Pons (tissue), 1 donor: ENCODE measurements at regions not wholly inside any gene's neighbourhood (a gene's known extent, or its start where the extent isn't known, plus 50 kb on each side); places are given as distances from the start of the nearest gene placed in this dataset.
"Not testable (repeated sequence)": the region's sequence is repeated elsewhere in the genome, so short reads cannot be mapped to it uniquely, and the experiment has no call there.

Experiments used
- DNase-seq: peaks from one replicate; pipeline ENCODE4 v3.0.0-alpha.2; 2016; ENCODE audit warnings: low spot score

- no peak for DNase-seq
Observed at GRCh38 chrY:20891440-20892160, 135.7 kb downstream of the RPS4Y2 start.

DNA sequence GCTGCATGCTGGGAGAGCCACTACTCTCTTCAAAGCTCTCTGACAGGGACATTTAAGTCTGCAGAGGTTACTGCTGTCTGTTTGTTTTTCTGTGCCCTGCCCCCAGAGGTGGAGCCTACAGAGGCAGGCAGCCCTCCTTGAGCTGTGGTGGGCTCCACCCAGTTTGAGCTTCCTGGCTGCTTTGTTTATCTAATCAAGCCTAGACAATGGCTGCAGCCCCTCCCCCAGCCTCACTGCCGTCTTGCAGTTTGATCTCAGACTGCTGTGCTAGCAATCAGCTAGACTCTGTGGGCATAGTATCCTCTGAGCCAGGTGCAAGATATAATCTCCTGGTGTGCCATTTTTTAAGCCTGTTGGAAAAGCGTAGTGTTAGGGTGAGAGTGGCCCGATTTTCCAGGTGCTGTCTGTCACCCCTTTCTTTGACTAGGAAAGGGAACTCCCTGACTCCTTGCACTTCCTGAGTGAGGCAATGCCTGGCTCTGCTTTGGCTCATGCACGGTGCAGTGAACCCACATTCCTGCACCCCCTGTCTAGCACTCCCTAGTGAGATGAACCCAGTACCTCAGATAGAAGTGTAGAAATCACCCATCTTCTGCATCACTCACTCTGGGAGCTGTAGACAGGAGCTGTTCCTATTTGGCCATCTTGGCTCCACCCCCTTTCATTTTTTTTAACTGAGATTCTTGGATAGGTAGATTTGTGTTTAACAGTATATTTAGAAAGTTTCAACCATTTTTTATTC, 169.6 kb downstream of the RPS4Y2 start:
- not testable (repeated sequence) for DNase-seq

DNA sequence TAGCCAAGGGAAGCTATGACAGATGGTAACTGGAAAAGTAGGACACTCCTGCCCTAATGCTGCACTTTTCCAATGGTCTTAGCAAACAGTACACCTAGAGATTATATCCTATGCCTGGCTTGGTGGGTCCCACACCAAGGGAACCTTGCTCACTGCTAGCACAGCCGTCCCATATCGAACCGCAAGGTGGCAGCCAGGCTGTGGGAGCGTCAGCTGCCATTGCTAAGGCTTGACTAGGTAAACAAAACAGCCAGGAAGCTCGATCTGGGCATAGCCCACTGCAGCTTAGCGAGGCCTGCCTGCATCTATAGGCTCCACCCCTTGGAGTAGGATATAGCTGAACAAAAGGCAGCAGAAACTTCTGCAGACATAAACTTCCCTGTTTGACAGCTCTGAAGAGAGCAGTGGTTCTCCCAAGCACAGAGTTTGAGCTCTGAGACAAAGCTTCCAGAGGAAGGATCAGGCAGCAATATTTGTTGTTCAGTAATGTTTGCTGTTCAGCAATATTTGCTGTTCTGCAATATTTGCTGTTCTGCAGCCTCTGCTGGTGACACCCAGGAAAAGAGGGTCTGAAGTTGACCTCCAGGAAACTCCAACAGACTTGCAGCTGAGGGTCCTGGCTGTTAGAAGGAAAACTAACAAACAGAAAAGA, 173.9 kb downstream of the RPS4Y2 start:
- DNase-seq: no peak

DNA sequence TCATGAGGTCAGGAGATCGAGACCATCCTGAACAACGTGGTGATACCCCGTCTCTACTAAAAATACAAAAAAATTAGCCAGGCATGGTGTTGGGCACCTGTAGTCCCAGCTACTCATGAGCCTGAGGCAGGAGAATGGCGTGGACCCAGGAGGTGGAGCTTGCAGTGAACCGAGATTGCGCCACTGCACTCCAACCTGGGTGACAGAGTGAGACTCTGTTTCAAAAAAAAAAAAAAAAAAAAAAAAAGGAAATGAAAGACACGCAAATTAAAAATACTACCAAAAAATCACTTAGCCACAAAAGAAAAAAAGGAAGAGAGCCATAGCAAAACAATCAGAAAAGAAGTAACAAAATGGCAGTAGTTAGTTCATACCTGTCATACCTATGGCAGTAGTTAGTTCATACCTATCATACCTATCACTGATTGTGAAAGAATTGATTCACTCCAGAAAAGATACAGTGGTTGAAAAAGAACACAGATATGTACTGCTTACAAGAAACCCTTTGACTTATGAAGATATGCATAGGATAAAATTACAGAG, 180.9 kb downstream of the RPS4Y2 start:
- DNase-seq: not testable (repeated sequence)

DNA sequence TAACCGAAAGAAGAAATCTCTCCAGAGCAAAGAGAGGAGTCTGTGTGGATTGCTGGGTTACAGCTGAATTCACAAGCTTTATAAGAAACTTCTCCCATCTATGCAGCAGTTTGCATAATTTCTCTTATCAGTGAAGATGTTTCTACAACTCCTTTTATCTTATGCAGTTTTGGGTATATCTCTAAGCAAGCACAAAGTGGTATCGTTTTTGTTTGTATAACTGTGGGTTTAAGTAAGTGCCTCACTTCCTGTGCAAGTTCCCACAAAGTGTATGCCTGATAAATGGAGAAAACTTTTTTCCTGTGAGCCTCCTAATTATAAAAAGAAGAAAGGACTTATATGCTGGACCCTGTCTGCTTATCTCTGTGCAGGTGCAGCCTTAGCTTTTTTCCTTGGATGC, 205.6 kb downstream of the RPS4Y2 start:
- DNase-seq: no peak

DNA sequence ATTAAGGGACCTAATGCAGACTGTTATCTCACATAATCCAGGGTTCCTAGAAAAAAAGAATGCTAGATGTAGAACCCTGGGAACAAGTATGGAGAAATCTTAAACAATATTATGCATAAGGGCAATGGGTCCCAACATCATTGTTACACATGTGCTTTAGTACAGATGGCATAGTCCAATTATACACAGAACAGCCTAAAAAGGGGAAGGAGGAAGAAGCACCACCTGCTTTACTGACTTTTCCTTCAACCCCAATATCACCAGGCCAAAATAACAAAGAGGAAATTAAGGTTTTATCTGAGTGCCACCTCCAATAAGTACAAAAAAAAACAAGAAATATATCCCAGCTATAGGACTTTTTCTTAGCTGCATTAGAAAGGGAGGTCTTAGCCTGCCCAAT, 211.9 kb downstream of the RPS4Y2 start:
- DNase-seq: no peak

- no peak for DNase-seq
Observed at GRCh38 chrY:20968237-20968636, 212.3 kb downstream of the RPS4Y2 start.

DNA sequence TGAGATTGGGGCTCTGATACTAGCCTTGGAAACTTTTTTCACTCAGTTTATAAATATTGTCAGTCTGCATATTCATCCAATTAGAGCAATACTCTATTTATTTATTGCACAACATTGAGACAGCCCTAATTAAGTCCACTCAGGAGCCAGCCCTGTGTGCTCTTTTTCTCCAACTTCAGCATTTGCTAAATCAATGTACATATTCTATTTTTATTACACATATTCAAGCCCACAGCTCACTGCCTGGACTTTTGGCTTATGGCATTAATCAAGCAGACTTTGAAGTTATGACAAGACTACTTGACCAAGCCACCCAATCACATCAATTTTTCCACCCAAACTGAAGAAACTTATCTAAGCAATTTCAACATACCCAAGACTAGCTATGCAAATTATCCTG, 215.5 kb downstream of the RPS4Y2 start:
- DNase-seq: no peak

GRCh38 chrY:20986037-20986436, 230.1 kb downstream of the RPS4Y2 start:
- no peak for DNase-seq

- DNase-seq: no peak
Observed at GRCh38 chrY:20990123-20990522, 234.2 kb downstream of the RPS4Y2 start.

DNA sequence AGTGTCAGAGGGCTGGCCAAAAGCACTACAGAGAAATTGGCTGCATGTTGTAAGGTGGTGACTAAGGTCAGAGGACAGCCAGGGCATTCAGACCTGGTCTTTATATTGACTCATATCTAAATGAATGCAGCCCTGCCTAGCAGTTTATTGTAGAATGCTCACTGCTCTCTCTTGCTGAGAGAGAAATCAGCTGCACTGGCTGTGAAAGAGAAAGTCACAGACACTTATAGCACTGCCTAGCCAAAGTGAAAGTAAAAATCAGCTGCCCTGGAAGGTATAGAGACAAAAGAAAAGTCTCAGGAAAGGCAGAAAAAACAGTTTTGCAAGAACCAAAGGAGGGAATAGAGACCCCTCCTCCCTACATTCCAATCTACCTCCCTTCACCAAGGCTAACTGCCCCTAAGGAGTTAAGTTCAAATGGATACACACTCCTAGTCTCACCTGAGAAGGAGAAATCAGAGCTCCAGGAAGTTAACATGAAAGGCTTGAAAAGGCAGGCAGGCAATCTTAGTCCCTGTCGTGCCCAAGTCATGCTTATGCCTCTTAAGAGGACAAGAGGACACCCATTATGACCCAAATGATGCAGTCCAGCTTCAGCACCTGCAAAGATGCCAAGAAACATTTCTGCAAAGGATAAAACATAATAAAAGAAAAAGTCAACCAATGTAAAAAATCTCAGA, 235.1 kb downstream of the RPS4Y2 start:
- no peak for DNase-seq

DNA sequence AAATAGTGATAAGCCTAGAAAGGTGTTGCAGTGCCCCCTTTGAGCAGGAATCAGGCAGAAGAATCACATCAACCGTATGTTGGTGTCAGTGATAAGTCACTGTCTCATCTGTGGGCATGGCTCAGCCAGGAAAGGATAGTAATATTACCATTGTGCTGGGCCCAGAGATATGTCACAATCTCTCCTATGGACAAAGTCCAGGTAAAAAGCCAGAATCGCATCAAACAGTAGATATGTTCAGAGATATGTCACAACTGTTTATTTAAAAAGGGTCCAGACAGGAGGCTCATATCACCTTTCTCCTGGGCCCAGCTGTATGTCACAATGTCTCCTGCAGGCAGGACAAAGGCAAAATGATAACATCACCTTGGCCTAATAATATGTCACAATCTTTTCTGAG, 241.4 kb downstream of the RPS4Y2 start:
- no peak for DNase-seq

- DNase-seq: no peak
Observed at GRCh38 chrY:20998016-20998415, 242.1 kb downstream of the RPS4Y2 start.

GRCh38 chrY:20998483-20998882, 242.6 kb downstream of the RPS4Y2 start:
- DNase-seq: no peak

GRCh38 chrY:21001102-21001501, 245.2 kb downstream of the RPS4Y2 start:
- no peak for DNase-seq

DNA sequence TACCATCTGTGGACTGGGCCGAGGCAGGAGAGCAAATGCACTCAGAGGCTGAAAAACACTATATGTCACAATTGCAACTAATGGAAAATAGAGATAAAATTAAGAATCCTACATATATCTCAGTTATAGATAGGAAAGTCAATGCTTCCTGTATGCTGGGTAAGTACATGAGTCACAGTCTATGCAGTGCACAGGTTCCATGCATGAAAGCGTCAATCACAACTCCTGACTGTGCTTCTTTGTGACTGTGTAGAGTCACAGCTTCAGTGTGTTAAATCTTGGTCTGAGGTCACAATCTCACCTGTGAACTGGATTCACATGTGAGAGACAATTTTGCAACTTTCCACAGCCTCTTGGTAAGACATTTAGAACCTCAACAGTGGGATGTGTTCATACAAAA, 247.2 kb downstream of the RPS4Y2 start:
- no peak for DNase-seq

DNA sequence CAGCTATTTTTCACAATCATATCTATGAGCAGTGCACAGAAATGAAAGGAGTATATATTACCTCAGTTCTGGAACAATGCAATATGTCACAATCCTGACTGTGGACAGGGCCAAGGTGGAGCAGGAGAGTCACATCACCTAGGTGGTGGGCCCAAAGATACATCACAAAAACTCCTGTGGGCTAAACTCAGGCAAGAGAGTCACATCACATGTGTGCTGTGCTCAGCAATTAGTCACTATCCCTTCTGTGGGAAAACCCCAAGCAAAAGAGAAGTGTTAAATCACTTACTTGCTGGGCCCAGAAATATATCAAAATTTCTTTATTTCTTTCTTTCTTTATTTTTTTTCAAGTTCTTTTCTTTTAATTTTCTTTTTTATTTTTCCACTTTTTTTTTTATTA, 249.6 kb downstream of the RPS4Y2 start:
- DNase-seq: no peak

- DNase-seq: no peak
Observed at GRCh38 chrY:21021811-21022210, 265.9 kb downstream of the RPS4Y2 start.

- no peak for DNase-seq
Observed at GRCh38 chrY:21022326-21023044, 266.6 kb downstream of the RPS4Y2 start.

- no peak for DNase-seq
Observed at GRCh38 chrY:21023906-21024305, 268.0 kb downstream of the RPS4Y2 start.

DNA sequence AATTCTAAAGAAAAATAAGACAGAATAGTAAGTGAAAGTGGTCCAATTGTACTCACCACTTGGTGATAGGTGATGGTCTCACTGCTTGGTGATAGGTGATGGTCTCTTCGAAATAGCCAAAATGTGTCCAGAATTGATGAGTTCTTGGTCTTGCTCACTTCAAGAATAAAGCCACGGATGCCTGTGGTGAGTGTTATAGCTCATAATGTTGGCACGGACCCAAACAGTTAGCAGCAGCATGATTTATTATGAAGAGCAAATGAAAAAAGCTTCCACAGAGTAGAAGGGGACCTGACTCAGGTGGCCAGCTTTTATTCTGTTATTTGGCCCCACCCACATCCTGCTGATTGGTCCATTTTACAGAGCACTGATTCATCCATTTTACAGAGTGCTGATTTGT, 272.6 kb downstream of the RPS4Y2 start:
- no peak for DNase-seq

DNA sequence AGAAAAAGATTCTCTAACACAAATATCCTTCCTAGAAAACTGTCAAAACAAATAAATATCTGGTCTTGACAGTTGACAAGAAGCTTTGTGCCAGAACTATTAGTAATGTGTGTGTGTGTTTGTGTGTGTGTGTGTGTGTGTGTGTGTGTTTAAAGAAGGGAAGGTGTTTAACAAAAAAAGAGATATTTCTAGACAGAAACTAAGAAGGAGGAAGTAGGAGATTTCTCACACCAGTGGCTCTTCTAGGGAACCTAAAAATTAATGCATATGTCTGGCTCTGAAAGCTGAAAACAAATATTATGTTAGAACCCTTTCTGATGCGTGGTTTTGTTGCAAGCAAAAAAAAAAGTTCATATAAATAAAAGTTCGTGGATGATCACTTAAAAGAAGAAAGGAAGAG, 277.5 kb downstream of the RPS4Y2 start:
- no peak for DNase-seq
